GM19395 (cell line): ENCODE measurements at regions not wholly inside any gene's neighbourhood (a gene's known extent, or its start where the extent isn't known, plus 50 kb on each side); places are given as distances from the start of the nearest gene placed in this dataset.

Experiments used
- ATAC-seq: cut with Tn5 transposase; IDR thresholded peaks from one replicate; pipeline ENCODE4 v1.9.1; 2021; ENCODE audit warnings: mild to moderate bottlenecking, moderate library complexity; ENCODE audit not compliant: unreplicated experiment

- no peak for ATAC-seq
These were observed 348.8 kb upstream of the DAB1 start for GRCh38 chr1:57772580-57773195.

- ATAC-seq = peak; percentile 71
These were observed 346.9 kb upstream of the DAB1 start for GRCh38 chr1:57770772-57771171.

- ATAC-seq = no peak
These were observed 346.4 kb upstream of the DAB1 start for GRCh38 chr1:57770236-57770635.

- ATAC-seq = no peak
These were observed 337.8 kb upstream of the DAB1 start for GRCh38 chr1:57761628-57762027.

GRCh38 chr1:57752843-57753242, 329.0 kb upstream of the DAB1 start:
- ATAC-seq = no peak

- no peak for ATAC-seq
These were observed 324.9 kb upstream of the DAB1 start for GRCh38 chr1:57748719-57749118.

- no peak for ATAC-seq
These were observed 324.0 kb upstream of the DAB1 start for GRCh38 chr1:57747818-57748217.

GRCh38 chr1:57741521-57741920, 317.7 kb upstream of the DAB1 start:
- ATAC-seq = peak; percentile 97

GRCh38 chr1:57736940-57737339, 313.1 kb upstream of the DAB1 start:
- no peak for ATAC-seq

GRCh38 chr1:57729181-57729580, 305.3 kb upstream of the DAB1 start:
- no peak for ATAC-seq

- ATAC-seq = no peak
These were observed 303.3 kb upstream of the DAB1 start for GRCh38 chr1:57727121-57727520.

GRCh38 chr1:57725318-57725717, 301.5 kb upstream of the DAB1 start:
- ATAC-seq = no peak

GRCh38 chr1:57724535-57724934, 300.7 kb upstream of the DAB1 start:
- ATAC-seq = no peak

- no peak for ATAC-seq
These were observed 298.6 kb upstream of the DAB1 start for GRCh38 chr1:57722285-57722978.

- no peak for ATAC-seq
These were observed 297.1 kb upstream of the DAB1 start for GRCh38 chr1:57721001-57721400.

GRCh38 chr1:57719274-57719673, 295.4 kb upstream of the DAB1 start:
- ATAC-seq = no peak

- no peak for ATAC-seq
These were observed 289.6 kb upstream of the DAB1 start for GRCh38 chr1:57713501-57713900.

- no peak for ATAC-seq
These were observed 289.0 kb upstream of the DAB1 start for GRCh38 chr1:57712846-57713245.

GRCh38 chr1:57711326-57711725, 287.5 kb upstream of the DAB1 start:
- ATAC-seq = no peak

- no peak for ATAC-seq
These were observed 283.8 kb upstream of the DAB1 start for GRCh38 chr1:57707631-57708030.

- no peak for ATAC-seq
These were observed 281.0 kb upstream of the DAB1 start for GRCh38 chr1:57704811-57705210.

GRCh38 chr1:57704231-57704630, 280.4 kb upstream of the DAB1 start:
- ATAC-seq = no peak

- no peak for ATAC-seq
These were observed 273.0 kb upstream of the DAB1 start for GRCh38 chr1:57696904-57697303.
